ENCODE measurements at regions not wholly inside any gene's neighbourhood (a gene's known extent, or its start where the extent isn't known, plus 50 kb on each side); places are given as distances from the start of the nearest gene placed in this dataset.

DNA sequence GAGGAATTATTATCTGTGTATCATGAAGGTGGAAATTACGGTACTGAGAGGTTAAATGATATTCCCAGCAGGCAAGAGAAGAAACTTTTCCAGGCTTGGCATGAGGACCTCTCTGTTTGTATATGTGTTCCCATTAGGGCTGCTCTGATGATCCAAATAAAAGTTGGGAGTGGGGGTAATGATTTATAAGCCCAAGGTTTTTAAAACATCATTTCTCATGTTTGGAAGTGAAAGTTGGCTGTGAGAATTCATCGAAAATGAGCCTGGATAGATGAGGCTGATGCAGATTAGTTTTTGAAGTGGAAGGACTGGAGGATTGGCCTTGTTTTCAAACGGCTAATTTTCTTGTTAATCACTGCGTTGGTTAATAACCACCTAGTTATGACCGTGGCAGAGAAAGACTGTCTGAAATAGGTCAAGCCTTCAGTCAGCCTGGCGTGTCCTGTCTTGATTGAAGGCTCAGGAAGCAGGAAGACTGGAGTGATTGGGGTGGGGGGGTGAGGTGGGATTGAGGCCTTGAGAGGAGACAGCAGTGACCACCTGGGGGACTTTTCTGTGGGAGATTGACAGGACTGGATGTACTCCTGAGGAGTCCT lies 391.0 kb upstream of the WWC1 start:
- no peak for TF ChIP-seq ZNF274 (IDR thresholded peaks at IDR 0.05; ENCODE audit: low read depth, low read length)
- H3K4me3 ChIP-seq (ENCODE audit: low read length) = no peak overlapping the region

DNA sequence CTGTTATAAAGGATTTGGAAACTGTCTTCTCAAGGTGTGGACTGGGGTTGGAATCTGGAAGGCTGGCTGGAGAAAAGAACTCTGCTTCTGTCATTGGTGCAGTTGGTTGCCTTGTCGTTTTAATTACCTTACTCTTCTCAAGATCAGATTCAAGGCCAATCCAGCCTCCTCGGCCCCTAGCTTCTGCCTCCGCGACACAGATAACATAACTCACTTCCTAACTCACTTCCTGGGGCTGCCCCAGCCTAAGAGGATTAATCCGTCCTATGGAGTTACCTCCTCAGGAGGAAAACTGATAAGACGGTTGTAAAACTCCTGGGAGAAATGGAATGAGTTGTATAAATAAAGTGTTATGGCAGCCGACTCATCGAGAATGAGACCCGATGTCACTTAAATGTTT lies 389.1 kb upstream of the WWC1 start:
- TF ChIP-seq ZNF274 (IDR thresholded peaks at IDR 0.05; ENCODE audit: low read depth, low read length) = no peak
- H3K4me3 ChIP-seq (ENCODE audit: low read length) = no peak overlapping the region

DNA sequence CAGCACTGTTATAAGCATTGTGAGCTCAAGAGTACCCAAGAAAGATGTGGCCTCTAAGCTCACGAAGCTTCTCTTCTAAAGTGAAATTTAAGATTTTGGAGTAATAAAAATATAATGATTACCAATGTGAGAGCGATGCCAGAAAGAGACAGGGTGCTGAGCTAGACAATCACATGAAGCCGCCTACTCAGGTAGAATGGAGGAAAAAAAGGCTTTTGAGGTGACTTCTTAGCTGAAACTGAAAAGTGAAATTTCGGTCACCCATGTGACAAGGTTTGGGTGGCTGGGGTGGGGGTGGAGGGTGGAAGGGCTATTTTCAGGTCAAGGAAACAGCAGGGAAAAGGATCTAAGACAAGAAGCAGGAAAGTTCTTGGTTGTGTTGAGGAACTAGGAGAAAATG lies 388.2 kb upstream of the WWC1 start:
- no peak overlapping the region for H3K4me3 ChIP-seq (ENCODE audit: low read length)
- TF ChIP-seq ZNF274 (IDR thresholded peaks at IDR 0.05; ENCODE audit: low read depth, low read length) = no peak

DNA sequence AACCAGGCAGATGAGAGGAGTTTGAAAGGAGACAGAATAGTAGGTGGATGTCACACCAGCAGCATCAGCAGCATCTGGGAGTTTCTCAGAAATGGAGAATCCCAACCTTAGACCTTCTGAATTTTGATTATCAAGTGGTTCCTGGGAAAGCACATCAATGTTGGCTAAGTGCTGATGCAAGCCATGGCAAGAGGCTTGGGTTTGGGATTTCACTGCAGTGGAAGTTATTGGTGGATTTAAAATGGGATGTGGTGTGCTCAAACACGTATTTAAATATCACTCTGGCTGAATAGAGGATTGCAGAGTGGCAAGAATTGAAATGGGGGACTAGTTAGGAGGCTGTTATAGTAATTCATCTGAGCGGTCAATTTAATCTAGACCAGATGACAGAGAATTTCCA lies 387.8 kb upstream of the WWC1 start:
- no peak overlapping the region for H3K4me3 ChIP-seq (ENCODE audit: low read length)
- no peak for TF ChIP-seq ZNF274 (IDR thresholded peaks at IDR 0.05; ENCODE audit: low read depth, low read length)

DNA sequence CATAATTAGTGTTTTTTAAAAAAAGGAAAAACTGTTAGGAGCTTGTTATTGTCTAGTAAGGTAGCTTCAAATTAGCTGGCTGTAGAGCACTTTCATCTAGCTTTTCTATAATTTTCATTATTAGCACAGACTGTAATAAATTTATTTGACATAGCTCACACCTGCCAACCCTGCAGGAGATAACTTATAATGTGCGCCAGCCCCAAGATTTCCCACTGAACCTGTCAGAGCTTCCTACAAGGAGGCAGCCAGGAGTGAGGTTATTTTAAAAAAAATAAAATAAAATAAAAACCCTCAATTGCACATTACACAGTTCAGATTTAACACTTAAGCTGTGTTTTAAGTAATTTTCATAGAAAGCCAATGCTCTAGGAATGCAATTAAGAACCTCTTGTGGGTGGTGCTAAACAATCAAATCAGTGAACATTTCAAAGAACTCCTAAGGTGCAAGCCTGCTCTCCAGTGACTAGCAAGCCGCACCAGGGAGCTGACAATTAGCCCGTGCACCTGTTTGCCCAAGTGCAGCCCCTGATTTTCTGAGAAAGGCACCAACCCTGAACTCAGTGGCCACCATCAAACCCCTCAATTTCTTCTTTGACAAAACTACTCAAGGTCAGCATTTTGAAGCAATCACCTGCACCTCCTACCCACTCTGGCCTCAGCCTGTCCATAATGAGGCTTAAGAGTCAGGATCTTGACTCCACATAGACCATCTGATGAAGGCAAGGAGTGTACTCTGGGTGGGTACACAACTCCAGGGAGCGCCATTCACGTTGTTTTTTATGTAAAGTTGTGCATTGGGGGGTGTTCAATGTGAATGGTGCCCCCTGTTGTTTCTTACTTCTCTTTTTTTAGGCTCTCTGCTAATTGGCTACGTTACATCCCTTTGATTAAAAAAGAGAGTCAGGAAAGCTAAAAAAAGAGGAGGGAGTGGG lies 385.3 kb upstream of the WWC1 start:
- no peak for TF ChIP-seq ZNF274 (IDR thresholded peaks at IDR 0.05; ENCODE audit: low read depth, low read length)
- no peak overlapping the region for H3K4me3 ChIP-seq (ENCODE audit: low read length)

DNA sequence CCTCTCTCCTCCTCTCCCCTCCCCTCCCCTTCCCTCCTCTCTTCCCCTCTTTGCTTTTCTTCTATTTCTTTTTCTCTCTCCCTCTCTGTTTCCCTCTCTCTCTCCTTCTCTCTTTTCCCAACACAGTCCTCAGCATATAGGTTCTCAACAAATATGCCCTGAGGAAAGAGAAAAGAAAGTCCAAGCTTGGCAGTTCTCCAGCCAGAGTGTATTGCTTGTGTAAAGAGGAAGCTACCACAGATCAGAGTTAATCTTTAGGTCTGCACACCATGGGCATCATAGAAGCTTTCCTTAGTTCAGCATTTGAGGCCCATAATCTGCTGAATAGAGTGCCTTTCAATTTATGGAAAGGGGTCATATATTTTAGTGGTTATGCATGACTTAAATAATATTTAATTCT lies 382.8 kb upstream of the WWC1 start:
- no peak for TF ChIP-seq ZNF274 (IDR thresholded peaks at IDR 0.05; ENCODE audit: low read depth, low read length)
- H3K4me3 ChIP-seq (ENCODE audit: low read length) = no peak overlapping the region

DNA sequence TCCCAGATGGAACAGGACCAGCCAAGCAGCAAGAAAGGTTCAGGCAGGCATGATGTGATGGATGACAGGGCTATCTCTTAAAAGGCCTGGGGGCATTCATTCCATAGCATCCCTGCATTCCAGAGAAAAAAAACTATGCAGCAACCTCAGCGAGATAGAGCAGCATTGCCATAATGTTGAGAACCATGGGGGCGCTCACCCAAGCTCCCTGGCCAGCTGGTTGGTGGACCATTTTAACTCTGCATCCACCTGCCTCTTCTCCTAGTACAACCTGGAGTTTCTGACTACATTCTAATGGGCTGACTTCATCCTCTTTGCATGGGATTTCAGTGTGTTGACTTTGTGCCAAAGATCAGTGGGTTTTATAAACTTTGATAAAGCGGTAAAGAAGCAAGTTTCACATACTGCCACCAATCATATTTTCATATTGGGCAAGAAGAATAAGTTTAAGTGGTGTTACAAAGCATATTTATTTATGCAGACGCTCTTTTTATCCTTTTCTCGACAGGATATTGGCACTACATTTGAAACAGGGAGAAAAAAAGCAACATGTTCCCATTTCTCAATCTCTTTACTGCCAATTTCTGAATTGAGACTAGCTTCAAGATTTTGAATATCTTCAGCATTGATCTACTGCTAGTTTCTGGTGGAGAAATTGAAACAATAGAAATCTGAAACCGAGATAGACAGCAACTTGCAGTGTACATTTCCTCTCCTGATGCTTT lies 378.3 kb upstream of the WWC1 start:
- H3K4me3 ChIP-seq (ENCODE audit: low read length) = no peak overlapping the region
- no peak for TF ChIP-seq ZNF274 (IDR thresholded peaks at IDR 0.05; ENCODE audit: low read depth, low read length)

DNA sequence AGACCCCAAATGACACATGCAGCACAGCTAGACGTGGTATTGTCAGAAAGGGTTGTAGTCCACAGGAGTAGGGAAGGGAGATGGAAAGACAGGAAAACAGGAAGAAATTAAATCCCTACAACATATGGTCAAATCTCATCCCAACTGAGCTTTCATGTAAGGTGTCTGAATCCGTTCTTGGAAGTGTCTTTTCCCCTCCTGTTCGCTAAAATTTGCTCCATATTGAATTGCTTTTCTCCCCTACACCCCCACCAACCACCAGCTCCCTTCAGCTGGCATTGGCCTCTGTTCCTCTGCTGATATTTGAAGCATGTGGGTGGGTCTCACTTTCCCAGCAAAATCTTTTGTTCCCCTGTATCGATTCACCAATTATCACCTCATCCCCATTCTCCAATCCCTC lies 376.2 kb upstream of the WWC1 start:
- no peak overlapping the region for H3K4me3 ChIP-seq (ENCODE audit: low read length)
- no peak for TF ChIP-seq ZNF274 (IDR thresholded peaks at IDR 0.05; ENCODE audit: low read depth, low read length)

DNA sequence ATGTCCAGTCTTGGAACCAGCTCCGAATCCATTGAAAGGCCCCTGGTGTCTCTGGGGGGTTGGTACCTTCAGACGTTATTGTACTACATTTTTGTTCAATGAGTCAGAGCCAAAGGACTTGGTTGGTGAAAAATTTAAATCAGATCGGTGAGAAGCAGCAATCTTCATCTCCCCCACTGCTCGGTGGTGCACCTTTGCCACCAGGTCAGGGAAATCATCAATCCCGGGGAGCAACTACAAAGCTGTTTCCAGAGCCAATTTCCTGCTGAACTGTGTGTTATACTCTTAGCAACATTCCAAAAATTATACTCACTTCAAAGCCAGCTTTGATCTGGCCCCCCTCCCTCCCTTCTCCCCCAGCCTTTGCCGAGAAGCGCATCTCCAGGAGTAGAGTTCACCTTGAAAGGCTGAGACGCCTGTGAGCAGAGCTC lies 375.2 kb upstream of the WWC1 start:
- no peak overlapping the region for H3K4me3 ChIP-seq (ENCODE audit: low read length)
- TF ChIP-seq ZNF274 (IDR thresholded peaks at IDR 0.05; ENCODE audit: low read depth, low read length) = no peak

DNA sequence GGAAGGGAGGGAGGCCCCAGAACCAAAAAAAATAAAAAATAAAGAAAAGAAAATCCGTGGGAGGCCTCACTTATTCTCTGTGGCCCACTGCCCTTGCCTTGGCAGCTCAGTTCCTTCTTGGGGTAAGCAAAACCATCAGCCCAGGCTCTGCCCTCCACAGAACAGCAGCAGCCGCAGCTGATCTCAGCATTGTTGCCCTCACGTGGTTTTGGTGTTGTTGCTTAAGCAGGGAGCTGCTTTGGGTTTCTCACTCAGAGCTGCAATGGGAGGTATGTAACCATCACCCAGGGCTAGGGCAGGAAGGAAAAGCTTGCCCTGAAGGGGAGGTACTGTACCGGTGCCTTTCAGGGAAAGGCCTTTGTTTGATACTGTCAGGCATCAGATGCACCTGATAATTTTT lies 374.7 kb upstream of the WWC1 start:
- TF ChIP-seq ZNF274 (IDR thresholded peaks at IDR 0.05; ENCODE audit: low read depth, low read length) = no peak
- H3K4me3 ChIP-seq (ENCODE audit: low read length) = no peak overlapping the region

DNA sequence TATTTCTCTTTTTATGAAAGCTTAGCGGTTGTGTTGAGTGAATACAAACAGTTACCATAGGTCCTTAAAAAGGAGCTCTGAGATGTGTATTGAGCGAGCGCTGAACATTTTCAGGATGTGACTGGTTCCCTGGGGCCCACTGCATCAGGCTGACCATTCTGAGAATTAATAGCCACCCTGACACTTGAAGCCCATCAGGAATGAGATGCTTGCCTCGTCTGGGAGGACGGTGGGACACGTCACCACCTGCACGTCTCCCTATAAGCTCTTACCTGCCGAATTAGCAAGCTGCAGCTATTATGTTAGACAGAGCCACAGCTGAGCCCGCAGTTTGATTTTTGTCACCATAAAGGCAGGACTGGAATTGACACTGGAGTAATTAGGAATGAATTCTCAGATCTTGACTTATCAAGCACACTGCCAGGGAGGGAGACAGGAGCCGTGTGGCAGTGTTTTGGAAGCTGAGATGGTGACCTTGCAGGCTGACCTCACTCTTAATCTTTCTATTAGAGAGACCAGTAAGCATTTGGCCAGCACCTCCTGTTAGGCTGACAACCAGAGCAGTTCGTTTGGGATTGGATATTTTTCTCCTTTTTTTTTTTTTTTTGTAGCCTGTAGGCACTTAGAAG lies 373.1 kb upstream of the WWC1 start:
- no peak for TF ChIP-seq ZNF274 (IDR thresholded peaks at IDR 0.05; ENCODE audit: low read depth, low read length)
- H3K4me3 ChIP-seq (ENCODE audit: low read length) = no peak overlapping the region

DNA sequence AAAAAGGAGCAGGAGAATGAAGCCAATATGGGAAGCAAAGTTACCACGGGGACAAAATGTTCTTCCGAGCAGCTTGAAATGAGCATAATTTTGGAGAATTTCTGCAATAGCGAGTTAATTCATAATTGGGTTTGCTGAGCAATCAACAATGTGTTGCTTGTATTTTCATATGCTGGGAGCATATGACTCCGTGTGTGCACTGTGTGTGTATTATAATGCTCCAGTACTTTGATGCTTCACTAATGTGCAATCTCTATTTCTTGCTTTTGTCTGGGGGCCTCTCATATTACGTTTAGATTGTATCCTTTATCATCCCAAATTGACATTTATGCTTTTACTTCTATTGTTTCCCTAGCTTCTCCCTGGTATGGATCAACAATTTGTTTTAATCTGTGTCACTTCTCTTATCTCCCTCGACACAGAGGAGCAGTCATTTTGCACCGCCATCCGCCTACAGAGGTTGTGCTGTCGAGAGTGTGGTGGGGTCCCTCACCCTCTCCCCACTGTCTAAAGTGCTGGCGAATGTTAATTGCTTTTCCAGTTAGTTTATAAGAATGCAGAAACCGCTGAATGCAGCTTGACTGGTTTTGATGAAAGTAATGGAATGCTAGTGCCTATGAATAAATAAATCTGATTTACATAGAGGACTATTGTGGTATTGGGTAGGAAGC lies 372.5 kb upstream of the WWC1 start:
- TF ChIP-seq ZNF274 (IDR thresholded peaks at IDR 0.05; ENCODE audit: low read depth, low read length) = no peak
- no peak overlapping the region for H3K4me3 ChIP-seq (ENCODE audit: low read length)

DNA sequence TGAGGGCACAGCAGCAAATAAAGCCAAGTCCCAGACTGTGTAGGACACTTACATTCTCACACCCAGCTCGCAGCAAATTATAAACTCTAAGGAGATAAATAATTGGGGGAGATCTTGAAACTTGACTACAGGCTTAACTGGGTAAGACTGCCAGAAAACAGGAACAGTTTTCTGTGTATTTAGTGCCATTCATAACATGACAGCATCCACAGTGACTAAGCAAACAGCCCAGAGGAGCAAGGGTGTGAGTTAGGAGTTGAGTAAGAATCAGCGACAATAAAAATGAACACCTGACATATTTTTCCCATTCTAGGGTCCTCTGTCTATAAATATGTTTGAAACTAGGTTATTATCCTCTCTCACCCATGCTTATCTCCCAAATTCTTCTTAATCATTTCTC lies 370.9 kb upstream of the WWC1 start:
- TF ChIP-seq ZNF274 (IDR thresholded peaks at IDR 0.05; ENCODE audit: low read depth, low read length) = no peak

DNA sequence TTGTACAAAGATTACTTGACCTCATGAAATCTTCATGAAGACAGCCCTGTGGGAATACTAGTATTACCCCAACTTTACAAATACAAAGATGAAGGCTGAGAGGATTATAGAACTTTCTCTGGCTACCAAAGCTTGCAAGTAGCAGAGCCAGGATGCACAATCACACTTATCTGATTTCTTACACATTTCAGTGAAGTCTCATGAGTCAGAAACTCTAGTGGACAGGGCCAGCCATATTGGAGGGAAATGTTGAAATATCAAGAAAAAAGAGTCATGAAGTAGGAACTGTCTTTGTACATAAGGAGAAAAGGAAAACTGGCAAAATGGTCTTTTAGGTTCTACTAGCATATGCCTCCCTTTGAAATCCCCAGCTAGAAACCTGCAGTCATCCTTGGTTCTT lies 369.6 kb upstream of the WWC1 start:
- no peak overlapping the region for H3K4me3 ChIP-seq (ENCODE audit: low read length)
- TF ChIP-seq ZNF274 (IDR thresholded peaks at IDR 0.05; ENCODE audit: low read depth, low read length) = no peak

More for the DNA sequence above, 370.9 kb upstream of the WWC1 start:
- no peak overlapping the region for H3K4me3 ChIP-seq (ENCODE audit: low read length)
